ENCODE measurements at regions not wholly inside any gene's neighbourhood (a gene's known extent, or its start where the extent isn't known, plus 50 kb on each side); places are given as distances from the start of the nearest gene placed in this dataset.
"Not testable (repeated sequence)": the region's sequence is repeated elsewhere in the genome, so short reads cannot be mapped to it uniquely, and the experiment has no call there.

GRCh38 chrX:838666-839065, 208.1 kb downstream of the SHOX start:
- DNase-seq (ENCODE audit: low read depth, low spot score); H3K27me3 ChIP-seq (replicated peaks in 1 of 2; ENCODE audit: control insufficient read depth in 2 of 2, insufficient read depth in 2 of 2, low read length in 1 of 2); H3K4me1 ChIP-seq (ENCODE audit: control insufficient read depth, insufficient read depth, low read length); H3K79me2 ChIP-seq (ENCODE audit: control insufficient read depth, insufficient read depth, low read length); intact Hi-C loops (cut with micrococcal nuclease; ENCODE audit: unreplicated experiment); BruUV-seq (replicated peaks); H3K27ac ChIP-seq (ENCODE audit: control insufficient read depth, insufficient read depth); H3K9me3 ChIP-seq (replicated peaks; ENCODE audit: control insufficient read depth, insufficient read depth, low read length); ATAC-seq; in situ Hi-C loops (cut with MboI); FAIRE-seq; H3K9ac ChIP-seq (ENCODE audit: control insufficient read depth, insufficient read depth, low read length); H3K4me3 ChIP-seq; H3K4me2 ChIP-seq (ENCODE audit: control insufficient read depth, insufficient read depth); POLR2A ChIA-PET; H2AFZ ChIP-seq (ENCODE audit: control insufficient read depth, low read depth, low read length); CTCF ChIA-PET; RAD21 ChIA-PET (ENCODE audit: unreplicated experiment); H3K36me3 ChIP-seq (ENCODE audit: control insufficient read depth in 2 of 2, insufficient read depth in 2 of 2, low read length in 1 of 2); H4K20me1 ChIP-seq (ENCODE audit: control insufficient read depth, insufficient read depth); SMC1A ChIA-PET (ENCODE audit: uncharacterized antibody, unreplicated experiment): not testable (repeated sequence)
- WGBS (ENCODE audit: insufficient coverage, insufficient replicate concordance, low lambda C conversion rate, missing lambda C conversion rate) = 41% methylated on average over 11 of the region's 13 CpGs

GRCh38 chrX:835857-836256, 205.3 kb downstream of the SHOX start:
- WGBS (ENCODE audit: insufficient coverage, insufficient replicate concordance, low lambda C conversion rate, missing lambda C conversion rate) = 0% methylated on average over 2 of the region's 3 CpGs
- H3K36me3 ChIP-seq (ENCODE audit: control insufficient read depth in 2 of 2, insufficient read depth in 2 of 2, low read length in 1 of 2); DNase-seq (ENCODE audit: low read depth, low spot score); BruUV-seq (replicated peaks); H3K4me3 ChIP-seq; H3K9ac ChIP-seq (ENCODE audit: control insufficient read depth, insufficient read depth, low read length); ATAC-seq; SMC1A ChIA-PET (ENCODE audit: uncharacterized antibody, unreplicated experiment); H3K79me2 ChIP-seq (ENCODE audit: control insufficient read depth, insufficient read depth, low read length); H3K4me1 ChIP-seq (ENCODE audit: control insufficient read depth, insufficient read depth, low read length); H3K4me2 ChIP-seq (ENCODE audit: control insufficient read depth, insufficient read depth); POLR2A ChIA-PET; in situ Hi-C loops (cut with MboI); RAD21 ChIA-PET (ENCODE audit: unreplicated experiment); H4K20me1 ChIP-seq (ENCODE audit: control insufficient read depth, insufficient read depth); H2AFZ ChIP-seq (ENCODE audit: control insufficient read depth, low read depth, low read length); CTCF ChIA-PET; H3K27me3 ChIP-seq (replicated peaks in 1 of 2; ENCODE audit: control insufficient read depth in 2 of 2, insufficient read depth in 2 of 2, low read length in 1 of 2); FAIRE-seq; H3K27ac ChIP-seq (ENCODE audit: control insufficient read depth, insufficient read depth); intact Hi-C loops (cut with micrococcal nuclease; ENCODE audit: unreplicated experiment); H3K9me3 ChIP-seq (replicated peaks; ENCODE audit: control insufficient read depth, insufficient read depth, low read length): not testable (repeated sequence)

- ATAC-seq = no peak
- DNase-seq (ENCODE audit: low read depth, low spot score) = no peak
- Histone ChIP-seq H3K27me3 (replicated peaks in 1 of 2; ENCODE audit: control insufficient read depth in 2 of 2, insufficient read depth in 2 of 2, low read length in 1 of 2) (no peaks in the 10 kb centered on the region), H3K9me3 (replicated peaks; ENCODE audit: control insufficient read depth, insufficient read depth, low read length) (no peaks in the 10 kb centered on the region; the same call in 2 of the 3 replicates), H3K27ac (ENCODE audit: control insufficient read depth, insufficient read depth) (no peak overlapping the region), H2AFZ (ENCODE audit: control insufficient read depth, low read depth, low read length) (no peak overlapping the region), H3K36me3 (ENCODE audit: control insufficient read depth in 2 of 2, insufficient read depth in 2 of 2, low read length in 1 of 2) (no peaks in the 10 kb centered on the region), H3K79me2 (ENCODE audit: control insufficient read depth, insufficient read depth, low read length) (no peaks in the 10 kb centered on the region), H4K20me1 (ENCODE audit: control insufficient read depth, insufficient read depth) (no peaks in the 10 kb centered on the region), H3K4me2 (ENCODE audit: control insufficient read depth, insufficient read depth) (no peak overlapping the region), H3K4me3 (no peak overlapping the region), H3K9ac (ENCODE audit: control insufficient read depth, insufficient read depth, low read length) (no peak overlapping the region), H3K4me1 (ENCODE audit: control insufficient read depth, insufficient read depth, low read length) (no peaks in the 10 kb centered on the region)
- BruUV-seq (replicated peaks) = no TSS peak
- intact Hi-C loops (cut with micrococcal nuclease; ENCODE audit: unreplicated experiment) = no loop called here
- ChIA-PET CTCF (no interaction called here), RAD21 (ENCODE audit: unreplicated experiment) (no interaction called here), POLR2A (no interaction called here), SMC1A (ENCODE audit: uncharacterized antibody, unreplicated experiment) (no interaction called here)
- in situ Hi-C loops (cut with MboI) = no loop called here
- WGBS (ENCODE audit: insufficient coverage, insufficient replicate concordance, low lambda C conversion rate, missing lambda C conversion rate) = 38% methylated on average over 6 of the region's 6 CpGs
- no peak for FAIRE-seq
- TF ChIP-seq HDAC2 (IDR thresholded peaks at IDR 0.05) (no peak), BCL3 (IDR thresholded peaks at IDR 0.05; ENCODE audit: borderline replicate concordance, insufficient read depth, low read depth, low read length, poor library complexity, severe bottlenecking) (no peak), ZNF207 (IDR thresholded peaks at IDR 0.05; ENCODE audit: borderline replicate concordance) (no peak), MEF2A (IDR thresholded peaks at IDR 0.05; ENCODE audit: insufficient read depth, low read depth, low read length) (no peak), RBBP5 (conservative IDR thresholded peaks at IDR 0.05) (no peak), LARP7 (IDR thresholded peaks at IDR 0.05) (no peak), NFYA (IDR thresholded peaks at IDR 0.05; ENCODE audit: borderline replicate concordance, low read depth, low read length) (no peak), HSF1 (IDR thresholded peaks at IDR 0.05; ENCODE audit: low read depth, low read length) (no peak), CBFB (IDR thresholded peaks at IDR 0.05; ENCODE audit: low read depth) (no peak)
These were observed 199.9 kb downstream of the SHOX start for GRCh38 chrX:830532-830931.
